GM12878 (cell line): ENCODE measurements at regions not wholly inside any gene's neighbourhood (a gene's known extent, or its start where the extent isn't known, plus 50 kb on each side); places are given as distances from the start of the nearest gene placed in this dataset.

Experiments
- ATAC-seq: fragments of 200-7000 bp; cut with Tn5 transposase; 3 replicates; pipeline ENCODE4 v1.9.1; 2020; ENCODE audit warnings: mild to moderate bottlenecking, moderate library complexity
- BruUV-seq: library from RNA; stranded (reverse); fragments of 400-500 nt; replicated peaks from 2 replicates; lab custom pipeline; 2021; lab: Mats Ljungman, UMichigan
- CTCF ChIA-PET: fragments of 300-600 bp; sonication (Branson Sonifier 250); formaldehyde crosslinking; extraction: SDS; loops from one replicate; lab custom pipeline; 2021; ENCODE audit warnings: inconsistent platforms; lab: Yijun Ruan, JAX
- POLR2A ChIA-PET: fragments of 350-600 bp; formaldehyde crosslinking; extraction: SDS; loops from one replicate; lab custom pipeline; 2021; ENCODE audit warnings: inconsistent platforms; lab: Charles Lee
- RAD21 ChIA-PET: fragments of 300-600 bp; sonication (Branson Sonifier 250); formaldehyde crosslinking; loops from one replicate; lab custom pipeline; 2023; ENCODE audit warnings: antibody characterized with exemption; ENCODE audit not compliant: unreplicated experiment; lab: Charles Lee
- SMC1A ChIA-PET: fragments of 300-600 bp; sonication (Branson Sonifier 250); formaldehyde crosslinking; loops from one replicate; lab custom pipeline; 2023; ENCODE audit not compliant: unreplicated experiment, uncharacterized antibody; lab: Charles Lee
- DNase-seq: peaks from one replicate; pipeline ENCODE4 v3.0.0-alpha.2; 2011; ENCODE audit warnings: low read depth, low spot score
- FAIRE-seq: peaks from 3 replicates; lab custom pipeline; 2011; peaks lifted over from hg19 to GRCh38; lab: Jason Lieb, UNC
- H2AFZ ChIP-seq: 2 replicates; pipeline ENCODE4 v1.6.0; 2011; ENCODE audit warnings: low read depth, low read length, control low read depth; ENCODE audit not compliant: control insufficient read depth
- H3K27ac ChIP-seq: 2 replicates; pipeline ENCODE4 v1.5.1; 2011; ENCODE audit warnings: control low read depth; ENCODE audit not compliant: control insufficient read depth, insufficient read depth
- H3K27me3 ChIP-seq, 2 experiments: replicated peaks in 1 of 2; 2 replicates each; pipeline versions ENCODE4 v1.6.0 to v1.6.1; 2011; ENCODE audit warnings: low read length in 1 of 2; ENCODE audit not compliant: control insufficient read depth in 2 of 2, insufficient read depth in 2 of 2
- H3K36me3 ChIP-seq, 2 experiments: 2 replicates each; pipeline ENCODE4 v1.5.1; 2011; ENCODE audit warnings: low read length in 1 of 2; ENCODE audit not compliant: control insufficient read depth in 2 of 2, insufficient read depth in 2 of 2
- H3K4me1 ChIP-seq: 2 replicates; pipeline ENCODE4 v1.6.1; 2011; ENCODE audit warnings: mild to moderate bottlenecking, low read length, moderate library complexity, mixed read lengths; ENCODE audit not compliant: control insufficient read depth, insufficient read depth
- H3K4me2 ChIP-seq: 2 replicates; pipeline ENCODE4 v1.6.0; 2011; ENCODE audit warnings: control low read depth; ENCODE audit not compliant: control insufficient read depth, insufficient read depth
- H3K4me3 ChIP-seq: fragments of 200-600 bp; sonication (generic); 2 replicates; pipeline ENCODE4 v1.5.1; 2016
- H3K79me2 ChIP-seq: 2 replicates; pipeline ENCODE4 v1.6.0; 2011; ENCODE audit warnings: low read length; ENCODE audit not compliant: control insufficient read depth, insufficient read depth
- H3K9ac ChIP-seq: 2 replicates; pipeline ENCODE4 v1.8.0; 2011; ENCODE audit warnings: low read length, control low read depth, mixed read lengths; ENCODE audit not compliant: control insufficient read depth, insufficient read depth
- H3K9me3 ChIP-seq: replicated peaks from 3 replicates; pipeline ENCODE4 v1.5.1; 2011; ENCODE audit warnings: mild to moderate bottlenecking, low read length; ENCODE audit not compliant: control insufficient read depth, insufficient read depth
- H4K20me1 ChIP-seq: 2 replicates; pipeline ENCODE4 v1.6.0; 2011; ENCODE audit not compliant: control insufficient read depth, insufficient read depth
- CBX5 ChIP-seq: sonication (generic); IDR thresholded peaks from 2 replicates; pipeline ENCODE4 v1.6.1; 2016; ENCODE audit warnings: low read depth, moderate library complexity, mild to moderate bottlenecking, inconsistent platforms
- EP300 ChIP-seq, 2 experiments: fragments of 150-350 bp in 1 of 2; IDR thresholded peaks; 2 replicates each; pipeline ENCODE4 v1.6.1; 2011 to 2012; ENCODE audit warnings: low read depth in 2 of 2, low read length in 2 of 2, borderline replicate concordance in 1 of 2, improper control_type of control experiment in 1 of 2, inconsistent platforms in 1 of 2; ENCODE audit not compliant: control insufficient read depth in 1 of 2
- HDAC6 ChIP-seq: fragments of 200-600 bp; sonication (generic); IDR thresholded peaks from one replicate; pipeline ENCODE4 v1.8.0; 2017; ENCODE audit warnings: antibody characterized with exemption; ENCODE audit not compliant: unreplicated experiment
- KAT2A ChIP-seq: conservative IDR thresholded peaks from 2 replicates; pipeline ENCODE4 v1.6.1; 2011; ENCODE audit warnings: low read depth, low read length; ENCODE audit not compliant: control insufficient read depth
- MYB ChIP-seq: fragments of 150-350 bp; IDR thresholded peaks from 2 replicates; pipeline ENCODE4 v1.6.1; 2014; ENCODE audit warnings: mild to moderate bottlenecking, low read depth, low read length, borderline replicate concordance
- NR2F1 ChIP-seq: fragments of 450-650 bp; conservative IDR thresholded peaks from 2 replicates; pipeline ENCODE4 v1.6.1; 2017; ENCODE audit warnings: mild to moderate bottlenecking
- POLR2AphosphoS2 ChIP-seq: IDR thresholded peaks from 2 replicates; pipeline ENCODE4 v1.6.1; 2011; ENCODE audit warnings: low read depth, mild to moderate bottlenecking, low read length, improper control_type of control experiment, moderate library complexity
- SIX5 ChIP-seq: IDR thresholded peaks from 2 replicates; pipeline ENCODE4 v1.6.1; 2011; ENCODE audit warnings: mild to moderate bottlenecking, low read depth, low read length, moderate library complexity; ENCODE audit not compliant: severe bottlenecking
- SREBF1 ChIP-seq: IDR thresholded peaks from 2 replicates; pipeline ENCODE4 v1.6.1; 2012; ENCODE audit warnings: mild to moderate bottlenecking, low read length
- TBL1XR1 ChIP-seq: IDR thresholded peaks from 2 replicates; pipeline ENCODE4 v1.6.1; 2012; ENCODE audit warnings: low read depth, low read length, improper control_type of control experiment
- WRNIP1 ChIP-seq: IDR thresholded peaks from 2 replicates; pipeline ENCODE4 v1.6.1; 2011; ENCODE audit warnings: low read depth, low read length, improper control_type of control experiment, borderline replicate concordance
- ZBED1 ChIP-seq: IDR thresholded peaks from 2 replicates; pipeline ENCODE4 v1.6.1; 2016; ENCODE audit warnings: borderline replicate concordance
- ZBTB11 ChIP-seq: fragments of 450-650 bp; formaldehyde crosslinking; IDR thresholded peaks from 2 replicates; pipeline ENCODE4 v1.5.0; 2022; ENCODE audit warnings: mild to moderate bottlenecking, missing genetic modification characterization
- ZNF622 ChIP-seq: fragments of 450-650 bp; IDR thresholded peaks from 2 replicates; pipeline ENCODE4 v1.6.1; 2017; ENCODE audit warnings: mild to moderate bottlenecking, inconsistent platforms
- ZNF687 ChIP-seq: fragments of 450-650 bp; IDR thresholded peaks from 2 replicates; pipeline ENCODE4 v1.6.1; 2017; ENCODE audit warnings: mild to moderate bottlenecking, moderate library complexity
- WGBS: methylation state at CpG from one replicate; pipeline ENCODE4 v1.1.6; 2016; ENCODE audit warnings: low lambda C conversion rate; ENCODE audit not compliant: insufficient replicate concordance, insufficient coverage; ENCODE audit errors: missing lambda C conversion rate; 5-methylcytosine and 5-hydroxymethylcytosine counted together
- in situ Hi-C: fragments of 300-500 bp; cut with MboI; formaldehyde crosslinking; loops from 9 replicates; pipeline ENCODE4 v1.14.3; 2018; ENCODE audit warnings: mixed read lengths
- intact Hi-C: fragments of 100-400 bp; cut with micrococcal nuclease; formaldehyde crosslinking; loops from one replicate; pipeline ENCODE4 v1.14.2; 2022; ENCODE audit not compliant: unreplicated experiment

- H3K27me3 ChIP-seq = no peaks in the 10 kb centered on the region; a peak in 1 of 4 replicates
- ChIA-PET RAD21 (no interaction called here), CTCF (interaction anchor here (0.6 kb wide), 2 partner anchors 358 to 693 kb away, joined by 3 read pairs; no protein-coding TSS in a partner anchor), POLR2A (no interaction called here), SMC1A (no interaction called here)
- no TSS peak for BruUV-seq
- H3K79me2 ChIP-seq = no peaks in the 10 kb centered on the region
- H3K36me3 ChIP-seq = no peaks in the 10 kb centered on the region
- H3K9ac ChIP-seq = no peak overlapping the region
- peaks cover 6% of the 10 kb centered on the region; the same call in 2 of the 3 replicates for H3K9me3 ChIP-seq
- TF ChIP-seq ZNF622 (no peak), ZBED1 (no peak), ZBTB11 (no peak), MYB (no peak), CBX5 (no peak), ZNF687 (no peak), EP300 (IDR thresholded peaks at IDR 0.05; ENCODE audit: borderline replicate concordance in 1 of 2, control insufficient read depth in 1 of 2, low read depth in 2 of 2, low read length in 2 of 2) (no peak), SREBF1 (no peak), KAT2A (no peak), NR2F1 (no peak), SIX5 (no peak), WRNIP1 (no peak), TBL1XR1 (no peak), HDAC6 (no peak), POLR2AphosphoS2 (no peak)
- intact Hi-C loops = no loop called here
- ATAC-seq (no peak), FAIRE-seq (no peak), DNase-seq (no peak)
- no peak overlapping the region for H3K4me2 ChIP-seq
- no peaks in the 10 kb centered on the region for H4K20me1 ChIP-seq
- no peak overlapping the region for H3K4me3 ChIP-seq
- no peak overlapping the region for H2AFZ ChIP-seq
- in situ Hi-C loops = no loop called here
- 37% methylated on average over 4 of the region's 4 CpGs for WGBS
- H3K4me1 ChIP-seq = peaks cover 4% of the 10 kb centered on the region
- H3K27ac ChIP-seq = no peak overlapping the region
These were observed 360.5 kb downstream of the KCNRG start for GRCh38 chr13:50375792-50376191.
